ENCODE measurements at regions not wholly inside any gene's neighbourhood (a gene's known extent, or its start where the extent isn't known, plus 50 kb on each side); places are given as distances from the start of the nearest gene placed in this dataset.
"Not testable (repeated sequence)": the region's sequence is repeated elsewhere in the genome, so short reads cannot be mapped to it uniquely, and the experiment has no call there.

DNA sequence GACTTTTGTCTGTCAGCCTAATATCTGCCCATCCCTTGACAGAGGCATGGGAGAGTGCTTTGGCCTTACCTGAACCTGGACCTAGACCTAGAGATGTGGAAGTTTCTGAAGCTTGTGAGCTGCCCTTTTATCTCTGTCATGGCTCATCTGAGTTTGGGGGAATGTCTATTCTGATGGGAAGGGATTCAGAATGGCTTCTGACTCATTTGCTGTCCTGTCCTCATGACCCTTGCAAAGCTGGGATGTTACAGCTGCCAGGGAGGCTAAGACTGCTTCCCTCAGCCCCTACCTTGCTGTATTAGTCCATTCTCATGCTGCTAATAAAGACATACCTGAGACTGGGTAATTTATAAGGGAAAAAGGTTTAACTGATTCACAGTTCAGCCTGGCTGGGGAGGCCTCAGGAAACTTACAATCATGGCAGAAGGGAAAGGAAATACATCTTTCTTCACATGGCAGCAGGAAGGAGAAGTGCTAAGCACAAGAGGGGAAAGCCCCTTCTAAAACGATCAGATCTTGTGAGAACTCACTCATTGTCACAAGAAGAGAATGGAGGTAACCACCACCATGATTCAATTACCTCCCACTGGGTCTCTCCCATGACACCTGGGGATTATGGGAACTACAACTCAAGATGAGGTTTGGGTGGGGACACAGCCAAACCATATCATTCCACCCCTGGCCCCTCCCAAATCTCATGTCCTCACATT lies 252.2 kb downstream of the ERMARD start:
- no peak overlapping the region for H3K4me3 ChIP-seq (ENCODE audit: low read depth, low read length)
- no peak for TF ChIP-seq CTCF (conservative IDR thresholded peaks at IDR 0.05; ENCODE audit: low read depth, low read length)
- DNase-seq (ENCODE audit: low read depth), result no peak

DNA sequence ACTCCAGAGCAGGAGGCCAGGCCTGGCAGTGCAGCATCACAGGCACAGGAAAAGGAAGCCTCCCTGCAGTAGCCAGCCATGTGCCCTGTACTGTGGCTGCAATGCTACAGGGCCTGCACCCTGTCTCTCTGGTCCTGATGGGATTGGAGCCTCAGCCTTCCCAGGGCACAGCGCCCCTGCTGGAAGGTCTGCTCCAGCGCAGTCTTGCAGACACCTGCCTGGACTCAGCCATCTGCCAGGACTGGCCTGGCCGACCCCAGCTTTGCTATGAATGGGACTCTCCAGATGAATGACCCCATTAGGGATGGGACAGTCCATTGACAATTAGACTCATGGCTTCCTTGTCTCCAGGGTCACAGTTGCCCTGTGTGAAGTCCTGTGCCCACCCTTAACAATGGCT lies 251.6 kb downstream of the ERMARD start:
- H3K4me3 ChIP-seq (ENCODE audit: low read depth, low read length), result no peak overlapping the region
- TF ChIP-seq CTCF (conservative IDR thresholded peaks at IDR 0.05; ENCODE audit: low read depth, low read length), result no peak
- DNase-seq (ENCODE audit: low read depth), result no peak

DNA sequence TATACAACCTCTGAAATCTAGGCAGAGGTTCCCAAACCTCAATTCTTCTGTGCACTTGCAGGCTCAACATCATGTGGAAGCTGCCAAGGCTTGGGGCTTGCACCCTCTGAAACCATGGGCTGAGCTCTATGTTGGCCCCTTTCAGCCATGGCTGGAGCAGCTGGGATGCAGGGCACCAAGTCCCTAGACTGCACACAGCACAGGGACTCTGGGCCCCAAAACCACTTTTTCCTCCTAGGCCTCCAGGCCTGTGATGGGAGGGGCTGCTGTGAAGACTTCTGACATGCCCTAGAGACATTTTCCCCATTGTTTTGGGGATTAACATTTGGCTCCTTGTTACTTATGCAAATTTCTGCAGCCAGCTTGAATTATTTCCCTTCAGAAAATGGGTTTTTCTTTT lies 250.4 kb downstream of the ERMARD start:
- not testable (repeated sequence) for DNase-seq (ENCODE audit: low read depth); H3K4me3 ChIP-seq (ENCODE audit: low read depth, low read length)

- H3K4me3 ChIP-seq (ENCODE audit: low read depth, low read length), result no peak overlapping the region
- TF ChIP-seq CTCF (conservative IDR thresholded peaks at IDR 0.05; ENCODE audit: low read depth, low read length), result no peak
- DNase-seq (ENCODE audit: low read depth), result no peak
These were observed 248.8 kb downstream of the ERMARD start for GRCh38 chr6:170000071-170000843.

DNA sequence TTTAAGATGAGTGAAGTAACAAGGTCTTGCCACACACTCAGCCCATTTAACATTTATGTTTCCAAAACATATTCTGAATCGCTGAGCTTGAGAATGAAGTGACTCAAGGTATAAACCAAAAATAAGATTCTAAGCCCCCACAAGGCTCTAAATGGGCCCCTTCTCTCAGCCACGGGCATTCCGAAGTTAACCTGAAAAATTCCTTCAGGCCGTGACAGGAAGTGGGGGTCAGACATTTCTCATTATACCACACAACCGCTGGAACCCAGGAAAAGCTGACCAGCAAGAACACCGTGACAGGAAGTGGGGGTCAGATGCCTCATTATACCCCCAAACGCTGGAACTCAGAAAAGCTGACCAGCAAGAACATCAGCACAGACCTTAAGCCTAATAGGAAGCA lies 247.9 kb downstream of the ERMARD start:
- no peak for TF ChIP-seq CTCF (conservative IDR thresholded peaks at IDR 0.05; ENCODE audit: low read depth, low read length)
- DNase-seq (ENCODE audit: low read depth), result no peak

DNA sequence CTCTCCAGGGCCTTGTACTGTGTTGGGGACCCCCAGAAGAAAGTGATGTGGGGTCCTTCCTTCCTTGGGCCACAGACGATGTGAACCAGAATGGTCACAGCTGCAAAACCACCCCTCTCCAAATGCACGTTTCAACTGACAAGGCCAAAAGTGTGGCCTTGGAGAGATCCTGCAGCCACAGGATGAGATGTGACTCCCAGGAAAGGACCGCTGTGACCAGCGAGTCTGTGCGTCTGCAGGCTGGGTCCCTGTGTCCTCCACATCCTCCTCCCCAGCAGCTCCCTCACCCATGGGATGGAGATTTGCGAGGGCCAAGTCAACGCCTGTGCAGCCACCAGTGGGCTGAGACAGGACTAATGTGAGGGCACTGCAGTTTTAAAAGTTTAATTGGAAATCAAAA lies 247.0 kb downstream of the ERMARD start:
- TF ChIP-seq CTCF (conservative IDR thresholded peaks at IDR 0.05; ENCODE audit: low read depth, low read length), result no peak
- no peak for DNase-seq (ENCODE audit: low read depth)
- H3K4me3 ChIP-seq (ENCODE audit: low read depth, low read length), result no peak overlapping the region

More for the DNA sequence above, 247.9 kb downstream of the ERMARD start:
- H3K4me3 ChIP-seq (ENCODE audit: low read depth, low read length), result no peak overlapping the region

DNA sequence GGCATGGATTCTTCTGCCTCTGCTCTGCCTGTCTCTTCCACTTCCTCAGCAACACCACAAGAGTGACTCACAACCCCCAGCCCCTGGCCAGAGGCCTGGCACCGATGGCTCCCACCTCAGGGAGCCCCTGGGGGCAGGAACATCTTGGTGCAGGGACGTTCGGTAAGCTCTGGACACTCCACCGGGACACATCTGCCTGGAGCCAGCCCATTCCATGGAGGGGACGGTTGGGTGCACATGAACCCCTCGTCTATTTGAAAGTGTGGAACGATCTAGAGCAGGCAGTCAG lies 246.5 kb downstream of the ERMARD start:
- TF ChIP-seq CTCF (conservative IDR thresholded peaks at IDR 0.05; ENCODE audit: low read depth, low read length), result no peak
- no peak for DNase-seq (ENCODE audit: low read depth)
- no peak overlapping the region for H3K4me3 ChIP-seq (ENCODE audit: low read depth, low read length)

Data from epithelial cell of proximal tubule (primary cell).